NB4 (cell line): ENCODE measurements at regions not wholly inside any gene's neighbourhood (a gene's known extent, or its start where the extent isn't known, plus 50 kb on each side); places are given as distances from the start of the nearest gene placed in this dataset.

Experiments used
- DNase-seq: peaks from one replicate; pipeline ENCODE4 v3.0.0; 2010; ENCODE audit warnings: low read depth
- H3K4me3 ChIP-seq: one replicate; pipeline ENCODE4 v1.5.1; 2011; ENCODE audit warnings: mild to moderate bottlenecking, low read depth, low read length, moderate library complexity
- MYC ChIP-seq: IDR thresholded peaks from 2 replicates; pipeline ENCODE4 v1.6.1; 2011; ENCODE audit warnings: low read depth, low read length
- POLR2A ChIP-seq: IDR thresholded peaks from 2 replicates; pipeline ENCODE4 v1.6.1; 2011; ENCODE audit warnings: mild to moderate bottlenecking; ENCODE audit not compliant: insufficient read length; ENCODE audit errors: extremely low read depth
- TF ChIP-seq, protein P1 (sequence below): IDR thresholded peaks from 2 replicates; pipeline ENCODE4 v1.6.1; 2011; ENCODE audit warnings: low read depth, low read length
- TF ChIP-seq, protein P2 (sequence below): IDR thresholded peaks from one replicate; pipeline ENCODE4 v1.5.1; 2012; ENCODE audit warnings: low read depth, low read length

DNA sequence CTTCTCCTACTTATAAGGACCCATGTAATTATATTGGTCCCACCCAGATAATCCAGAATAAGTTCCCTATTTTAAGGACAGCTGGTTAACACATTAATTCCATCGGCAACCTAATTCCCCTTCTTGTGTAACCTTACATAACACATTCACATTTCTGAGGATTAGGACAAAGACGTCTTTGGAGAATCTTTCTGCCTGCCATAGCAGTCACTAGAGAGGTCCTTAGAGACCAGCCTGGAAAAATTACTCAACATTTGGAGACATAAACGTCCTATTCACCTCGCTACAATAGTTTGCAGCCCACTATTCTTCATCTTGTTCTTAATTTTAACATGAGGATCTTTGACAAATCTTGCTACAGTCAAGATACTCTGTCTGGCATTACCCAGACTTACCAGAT is 100.1 kb downstream of the MAFB start:
- no peak overlapping the region for H3K4me3 ChIP-seq
- TF ChIP-seq, protein P1, sequence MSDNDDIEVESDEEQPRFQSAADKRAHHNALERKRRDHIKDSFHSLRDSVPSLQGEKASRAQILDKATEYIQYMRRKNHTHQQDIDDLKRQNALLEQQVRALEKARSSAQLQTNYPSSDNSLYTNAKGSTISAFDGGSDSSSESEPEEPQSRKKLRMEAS: no peak
- TF ChIP-seq, protein P2, sequence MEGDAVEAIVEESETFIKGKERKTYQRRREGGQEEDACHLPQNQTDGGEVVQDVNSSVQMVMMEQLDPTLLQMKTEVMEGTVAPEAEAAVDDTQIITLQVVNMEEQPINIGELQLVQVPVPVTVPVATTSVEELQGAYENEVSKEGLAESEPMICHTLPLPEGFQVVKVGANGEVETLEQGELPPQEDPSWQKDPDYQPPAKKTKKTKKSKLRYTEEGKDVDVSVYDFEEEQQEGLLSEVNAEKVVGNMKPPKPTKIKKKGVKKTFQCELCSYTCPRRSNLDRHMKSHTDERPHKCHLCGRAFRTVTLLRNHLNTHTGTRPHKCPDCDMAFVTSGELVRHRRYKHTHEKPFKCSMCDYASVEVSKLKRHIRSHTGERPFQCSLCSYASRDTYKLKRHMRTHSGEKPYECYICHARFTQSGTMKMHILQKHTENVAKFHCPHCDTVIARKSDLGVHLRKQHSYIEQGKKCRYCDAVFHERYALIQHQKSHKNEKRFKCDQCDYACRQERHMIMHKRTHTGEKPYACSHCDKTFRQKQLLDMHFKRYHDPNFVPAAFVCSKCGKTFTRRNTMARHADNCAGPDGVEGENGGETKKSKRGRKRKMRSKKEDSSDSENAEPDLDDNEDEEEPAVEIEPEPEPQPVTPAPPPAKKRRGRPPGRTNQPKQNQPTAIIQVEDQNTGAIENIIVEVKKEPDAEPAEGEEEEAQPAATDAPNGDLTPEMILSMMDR: no peak
- no peak for TF ChIP-seq MYC
- TF ChIP-seq POLR2A: no peak
- no peak for DNase-seq

DNA sequence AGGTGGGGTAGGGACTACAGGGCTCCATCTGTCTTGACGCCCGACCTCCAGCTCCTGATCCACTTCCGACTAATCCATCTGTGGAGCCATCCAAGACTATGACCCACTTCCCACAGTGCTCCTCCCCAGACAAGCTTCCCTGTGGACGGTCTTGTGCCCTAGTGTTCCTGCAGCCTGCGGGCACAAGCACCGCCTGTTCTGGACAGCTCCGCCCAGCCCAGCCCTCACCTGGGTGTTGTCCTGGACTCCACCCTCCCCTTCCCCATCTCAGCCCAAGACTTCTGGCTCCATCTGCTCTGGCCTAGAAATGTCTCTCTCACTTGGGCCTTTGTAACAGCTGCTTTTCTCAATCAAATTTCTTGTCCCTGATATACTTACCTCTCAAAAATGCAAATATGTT is 102.0 kb downstream of the MAFB start:
- TF ChIP-seq MYC (no peak), POLR2A (no peak)
- TF ChIP-seq, protein P1: no peak
- TF ChIP-seq, protein P2: no peak
- DNase-seq: no peak

DNA sequence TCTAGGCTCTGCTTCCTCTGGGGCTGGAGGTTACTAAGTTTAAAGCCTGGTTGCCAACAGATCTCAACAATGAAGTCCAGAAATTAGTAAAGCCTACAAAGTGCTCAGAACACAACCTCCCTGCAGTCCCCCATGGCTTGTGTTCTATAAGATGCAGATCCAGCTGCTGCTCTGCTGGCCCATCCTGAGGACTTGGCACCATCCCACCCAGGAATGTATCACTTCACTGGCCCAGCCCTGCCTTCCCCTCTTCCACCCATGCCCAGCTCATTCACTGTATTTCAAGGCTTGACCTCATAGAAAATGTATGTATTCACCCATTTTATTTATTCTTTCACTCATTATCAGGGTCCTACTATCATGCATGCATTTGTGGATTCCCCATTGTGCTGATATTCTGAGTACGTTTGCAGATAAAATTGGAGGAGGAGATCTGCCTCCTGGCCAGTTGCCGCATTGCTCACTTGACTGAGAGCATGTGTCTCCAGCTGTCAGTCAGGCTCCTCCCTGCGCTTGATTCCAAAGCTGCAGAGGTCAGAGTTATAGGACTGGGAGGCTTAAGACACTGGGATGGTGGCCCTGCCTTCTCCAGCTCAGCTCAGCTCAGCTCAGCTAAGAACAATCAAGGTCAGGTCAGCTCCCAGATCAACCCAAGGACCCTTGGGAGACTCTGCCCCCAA is 104.8 kb downstream of the MAFB start:
- no peak overlapping the region for H3K4me3 ChIP-seq
- DNase-seq: no peak
- TF ChIP-seq, protein P2: no peak
- TF ChIP-seq, protein P1: no peak
- TF ChIP-seq MYC (no peak), POLR2A (no peak)

More for the DNA sequence above, 102.0 kb downstream of the MAFB start:
- H3K4me3 ChIP-seq: no peak overlapping the region

DNA sequence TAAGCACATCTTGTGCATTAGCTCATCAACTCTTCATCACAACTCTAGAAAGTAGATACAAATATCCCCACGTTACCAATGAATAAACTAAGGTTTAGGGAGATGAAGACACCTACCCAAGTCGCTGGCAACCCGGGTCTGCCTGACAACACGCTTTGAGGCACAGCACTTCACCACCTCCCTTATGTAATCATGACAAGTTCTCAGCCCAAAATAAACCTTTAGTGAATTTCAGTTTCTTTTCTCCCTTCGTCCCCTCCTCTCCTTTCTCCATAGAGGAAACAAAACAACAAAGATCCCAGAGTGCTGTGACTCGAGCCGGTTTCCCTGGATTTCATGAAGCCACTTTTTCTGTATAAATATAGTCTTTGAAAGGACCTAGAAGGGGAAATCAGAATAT is 105.4 kb downstream of the MAFB start:
- H3K4me3 ChIP-seq: no peak overlapping the region
- no peak for DNase-seq
- TF ChIP-seq, protein P2: no peak
- TF ChIP-seq, protein P1: no peak
- TF ChIP-seq POLR2A: no peak
- no peak for TF ChIP-seq MYC

DNA sequence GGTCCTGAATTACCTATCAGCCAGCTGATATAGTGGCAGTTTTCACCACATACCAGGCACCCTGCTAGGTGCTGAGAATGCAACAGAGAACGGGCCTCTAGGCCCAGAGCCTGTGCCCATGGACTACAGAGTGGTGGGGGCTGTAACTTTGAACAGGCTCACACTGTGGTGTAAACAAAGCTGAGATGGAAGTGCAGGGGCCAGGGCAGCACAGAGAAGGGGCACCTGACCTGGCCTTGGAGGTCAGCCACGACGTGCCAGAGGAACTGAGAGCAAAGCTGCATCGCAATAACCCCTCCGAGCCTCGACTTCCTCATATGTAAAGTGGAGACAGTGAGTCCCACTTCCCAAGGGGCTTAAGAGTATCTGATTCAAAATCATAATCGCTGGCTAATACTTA is 105.8 kb downstream of the MAFB start:
- TF ChIP-seq, protein P2: no peak
- TF ChIP-seq MYC: no peak
- TF ChIP-seq, protein P1: no peak
- TF ChIP-seq POLR2A: no peak
- DNase-seq: peak; percentile 20
- H3K4me3 ChIP-seq: no peak overlapping the region
